HEK293 (cell line): ENCODE measurements at regions not wholly inside any gene's neighbourhood (a gene's known extent, or its start where the extent isn't known, plus 50 kb on each side); places are given as distances from the start of the nearest gene placed in this dataset.

Source experiments
- CTCF ChIP-seq: fragments of 450-650 bp; formaldehyde crosslinking; IDR thresholded peaks from 2 replicates; pipeline ENCODE4 v1.5.1; 2016; ENCODE audit warnings: missing biosample characterization, missing genetic modification characterization
- GFI1B ChIP-seq: fragments of 450-650 bp; formaldehyde crosslinking; IDR thresholded peaks from 2 replicates; pipeline ENCODE4 v1.5.1; 2016; ENCODE audit warnings: missing biosample characterization, missing genetic modification characterization
- PATZ1 ChIP-seq: fragments of 450-650 bp; formaldehyde crosslinking; IDR thresholded peaks from 2 replicates; pipeline ENCODE4 v1.5.1; 2016; ENCODE audit warnings: missing biosample characterization, missing genetic modification characterization
- REST ChIP-seq: fragments of 450-650 bp; formaldehyde crosslinking; IDR thresholded peaks from 2 replicates; pipeline ENCODE4 v1.5.1; 2016; ENCODE audit warnings: missing biosample characterization, missing genetic modification characterization
- ZNF16 ChIP-seq: fragments of 450-650 bp; formaldehyde crosslinking; IDR thresholded peaks from 2 replicates; pipeline ENCODE4 v1.5.1; 2016; ENCODE audit warnings: low read depth, missing biosample characterization, missing genetic modification characterization
- ZNF280D ChIP-seq: fragments of 450-650 bp; formaldehyde crosslinking; IDR thresholded peaks from 2 replicates; pipeline ENCODE4 v1.5.1; 2016; ENCODE audit warnings: missing biosample characterization, missing genetic modification characterization
- ZNF335 ChIP-seq: fragments of 450-650 bp; formaldehyde crosslinking; conservative IDR thresholded peaks from 2 replicates; pipeline ENCODE4 v1.5.1; 2016; ENCODE audit warnings: missing biosample characterization, missing genetic modification characterization
- ZNF449 ChIP-seq: fragments of 450-650 bp; formaldehyde crosslinking; IDR thresholded peaks from 2 replicates; pipeline ENCODE4 v1.5.1; 2017; ENCODE audit warnings: missing biosample characterization, mild to moderate bottlenecking, missing genetic modification characterization, moderate library complexity
- ZNF704 ChIP-seq: fragments of 450-650 bp; formaldehyde crosslinking; IDR thresholded peaks from 2 replicates; pipeline ENCODE4 v1.5.1; 2016; ENCODE audit warnings: missing biosample characterization, missing genetic modification characterization
- ZNF777 ChIP-seq: fragments of 450-650 bp; formaldehyde crosslinking; IDR thresholded peaks from 2 replicates; pipeline ENCODE4 v1.5.1; 2017; ENCODE audit warnings: missing biosample characterization, missing genetic modification characterization, borderline replicate concordance

GRCh38 chr2:37767046-37767445 lies 95.6 kb upstream of the CDC42EP3 start:
- TF ChIP-seq ZNF280D (tag by site-specific recombination) (no peak), CTCF (no peak), ZNF16 (tag by site-specific recombination) (no peak), ZNF777 (no peak), PATZ1 (tag by site-specific recombination) (no peak), ZNF335 (tag by site-specific recombination) (no peak), ZNF704 (no peak), ZNF449 (tag by site-specific recombination) (no peak), GFI1B (tag by site-specific recombination) (no peak), REST (tag by site-specific recombination) (no peak)
